HL-60 (cell line): ENCODE measurements at regions not wholly inside any gene's neighbourhood (a gene's known extent, or its start where the extent isn't known, plus 50 kb on each side); places are given as distances from the start of the nearest gene placed in this dataset.
"Not testable (repeated sequence)": the region's sequence is repeated elsewhere in the genome, so short reads cannot be mapped to it uniquely, and the experiment has no call there.

Experiments
- DNase-seq, 2 experiments: peaks; one replicate each; pipeline ENCODE4 v3.0.0-alpha.2; 2010 to 2020; ENCODE audit warnings: low read depth in 1 of 2, low spot score in 1 of 2
- H3K27ac ChIP-seq: fragments of 250-450 bp; sonication (Bioruptor Pico); replicated peaks from 2 replicates; pipeline ENCODE4 v1.5.1; 2020; ENCODE audit warnings: mild to moderate bottlenecking, moderate library complexity
- H3K27me3 ChIP-seq: fragments of 250-450 bp; sonication (Bioruptor Pico); 2 replicates; pipeline ENCODE4 v1.5.1; 2021; ENCODE audit warnings: mild to moderate bottlenecking, moderate library complexity; ENCODE audit not compliant: insufficient read depth, poor library complexity, severe bottlenecking
- H3K4me3 ChIP-seq: replicated peaks from 2 replicates; pipeline ENCODE4 v1.5.1; 2011; ENCODE audit warnings: mild to moderate bottlenecking, control low read depth, low read length; ENCODE audit not compliant: insufficient read depth
- GABPA ChIP-seq: IDR thresholded peaks from 2 replicates; pipeline ENCODE4 v1.6.1; 2012; ENCODE audit warnings: low read depth
- POLR2AphosphoS5 ChIP-seq: IDR thresholded peaks from 2 replicates; pipeline ENCODE4 v1.6.1; 2012; ENCODE audit warnings: low read depth
- SPI1 ChIP-seq: IDR thresholded peaks from 2 replicates; pipeline ENCODE4 v1.6.1; 2012; ENCODE audit warnings: low read depth, mild to moderate bottlenecking, borderline replicate concordance
- TF ChIP-seq, protein P1 (sequence below): IDR thresholded peaks from 2 replicates; pipeline ENCODE4 v1.6.1; 2012; ENCODE audit warnings: low read depth; ENCODE audit not compliant: insufficient replicate concordance
- TF ChIP-seq, protein P2 (sequence below): IDR thresholded peaks from one replicate; pipeline ENCODE4 v1.5.1; 2011; ENCODE audit warnings: low read length, control low read depth, inconsistent platforms; ENCODE audit not compliant: insufficient read depth

DNA sequence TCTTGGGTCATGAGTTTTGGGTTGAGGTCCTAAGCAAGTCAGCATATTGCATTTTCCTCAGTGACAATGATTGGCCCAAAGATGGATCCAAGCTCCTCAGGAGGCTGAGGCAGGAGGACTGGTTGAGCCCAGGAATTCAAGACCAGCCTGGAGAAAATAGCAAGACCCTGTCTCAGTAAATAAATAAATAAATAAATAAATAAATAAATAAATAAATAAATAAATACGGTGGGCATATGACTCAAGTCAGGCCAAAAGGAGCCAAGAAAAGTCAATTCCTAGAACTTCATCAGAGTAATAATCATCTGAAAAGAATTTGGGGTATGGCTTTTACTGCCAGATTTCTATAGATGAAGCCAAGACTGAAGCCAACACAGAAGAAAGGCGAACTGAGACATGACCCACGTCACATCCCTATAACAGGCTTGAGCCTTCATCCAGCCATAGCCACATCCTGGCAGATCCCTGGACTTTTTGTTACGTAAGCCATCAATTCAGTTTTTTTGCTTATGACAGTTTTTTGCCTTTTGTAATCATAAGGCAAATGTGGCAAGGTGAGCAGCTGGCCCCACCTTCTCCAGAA lies 88.5 kb upstream of the NFASC start:
- no peak overlapping the region for H3K27ac ChIP-seq
- H3K27me3 ChIP-seq: peaks cover 3% of the 10 kb centered on the region
- no peak for DNase-seq
- H3K4me3 ChIP-seq: no peak overlapping the region
- TF ChIP-seq, protein P1, sequence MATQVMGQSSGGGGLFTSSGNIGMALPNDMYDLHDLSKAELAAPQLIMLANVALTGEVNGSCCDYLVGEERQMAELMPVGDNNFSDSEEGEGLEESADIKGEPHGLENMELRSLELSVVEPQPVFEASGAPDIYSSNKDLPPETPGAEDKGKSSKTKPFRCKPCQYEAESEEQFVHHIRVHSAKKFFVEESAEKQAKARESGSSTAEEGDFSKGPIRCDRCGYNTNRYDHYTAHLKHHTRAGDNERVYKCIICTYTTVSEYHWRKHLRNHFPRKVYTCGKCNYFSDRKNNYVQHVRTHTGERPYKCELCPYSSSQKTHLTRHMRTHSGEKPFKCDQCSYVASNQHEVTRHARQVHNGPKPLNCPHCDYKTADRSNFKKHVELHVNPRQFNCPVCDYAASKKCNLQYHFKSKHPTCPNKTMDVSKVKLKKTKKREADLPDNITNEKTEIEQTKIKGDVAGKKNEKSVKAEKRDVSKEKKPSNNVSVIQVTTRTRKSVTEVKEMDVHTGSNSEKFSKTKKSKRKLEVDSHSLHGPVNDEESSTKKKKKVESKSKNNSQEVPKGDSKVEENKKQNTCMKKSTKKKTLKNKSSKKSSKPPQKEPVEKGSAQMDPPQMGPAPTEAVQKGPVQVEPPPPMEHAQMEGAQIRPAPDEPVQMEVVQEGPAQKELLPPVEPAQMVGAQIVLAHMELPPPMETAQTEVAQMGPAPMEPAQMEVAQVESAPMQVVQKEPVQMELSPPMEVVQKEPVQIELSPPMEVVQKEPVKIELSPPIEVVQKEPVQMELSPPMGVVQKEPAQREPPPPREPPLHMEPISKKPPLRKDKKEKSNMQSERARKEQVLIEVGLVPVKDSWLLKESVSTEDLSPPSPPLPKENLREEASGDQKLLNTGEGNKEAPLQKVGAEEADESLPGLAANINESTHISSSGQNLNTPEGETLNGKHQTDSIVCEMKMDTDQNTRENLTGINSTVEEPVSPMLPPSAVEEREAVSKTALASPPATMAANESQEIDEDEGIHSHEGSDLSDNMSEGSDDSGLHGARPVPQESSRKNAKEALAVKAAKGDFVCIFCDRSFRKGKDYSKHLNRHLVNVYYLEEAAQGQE: no peak
- TF ChIP-seq POLR2AphosphoS5 (no peak), SPI1 (no peak), GABPA (no peak)
- TF ChIP-seq, protein P2, sequence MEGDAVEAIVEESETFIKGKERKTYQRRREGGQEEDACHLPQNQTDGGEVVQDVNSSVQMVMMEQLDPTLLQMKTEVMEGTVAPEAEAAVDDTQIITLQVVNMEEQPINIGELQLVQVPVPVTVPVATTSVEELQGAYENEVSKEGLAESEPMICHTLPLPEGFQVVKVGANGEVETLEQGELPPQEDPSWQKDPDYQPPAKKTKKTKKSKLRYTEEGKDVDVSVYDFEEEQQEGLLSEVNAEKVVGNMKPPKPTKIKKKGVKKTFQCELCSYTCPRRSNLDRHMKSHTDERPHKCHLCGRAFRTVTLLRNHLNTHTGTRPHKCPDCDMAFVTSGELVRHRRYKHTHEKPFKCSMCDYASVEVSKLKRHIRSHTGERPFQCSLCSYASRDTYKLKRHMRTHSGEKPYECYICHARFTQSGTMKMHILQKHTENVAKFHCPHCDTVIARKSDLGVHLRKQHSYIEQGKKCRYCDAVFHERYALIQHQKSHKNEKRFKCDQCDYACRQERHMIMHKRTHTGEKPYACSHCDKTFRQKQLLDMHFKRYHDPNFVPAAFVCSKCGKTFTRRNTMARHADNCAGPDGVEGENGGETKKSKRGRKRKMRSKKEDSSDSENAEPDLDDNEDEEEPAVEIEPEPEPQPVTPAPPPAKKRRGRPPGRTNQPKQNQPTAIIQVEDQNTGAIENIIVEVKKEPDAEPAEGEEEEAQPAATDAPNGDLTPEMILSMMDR: no peak

DNA sequence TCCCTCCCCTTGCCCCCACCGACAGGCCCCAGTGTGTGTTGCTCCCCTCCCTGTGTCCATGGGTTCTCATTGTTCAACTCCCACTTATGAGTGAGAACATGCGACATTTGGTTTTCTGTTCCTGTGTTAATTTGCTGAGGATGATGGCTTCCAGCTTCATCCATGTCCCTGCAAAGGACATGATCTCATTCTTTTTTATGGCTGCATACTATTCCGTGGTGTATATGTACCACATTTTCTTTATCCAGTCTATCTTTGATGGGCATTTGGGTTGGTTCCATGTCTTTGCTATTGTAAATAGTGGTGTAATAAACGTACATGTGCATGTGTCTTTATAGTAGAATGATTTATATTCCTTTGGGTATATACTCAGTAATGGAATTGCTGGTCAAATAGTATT lies 85.6 kb upstream of the NFASC start:
- H3K4me3 ChIP-seq, H3K27ac ChIP-seq, DNase-seq, H3K27me3 ChIP-seq: not testable (repeated sequence)

DNA sequence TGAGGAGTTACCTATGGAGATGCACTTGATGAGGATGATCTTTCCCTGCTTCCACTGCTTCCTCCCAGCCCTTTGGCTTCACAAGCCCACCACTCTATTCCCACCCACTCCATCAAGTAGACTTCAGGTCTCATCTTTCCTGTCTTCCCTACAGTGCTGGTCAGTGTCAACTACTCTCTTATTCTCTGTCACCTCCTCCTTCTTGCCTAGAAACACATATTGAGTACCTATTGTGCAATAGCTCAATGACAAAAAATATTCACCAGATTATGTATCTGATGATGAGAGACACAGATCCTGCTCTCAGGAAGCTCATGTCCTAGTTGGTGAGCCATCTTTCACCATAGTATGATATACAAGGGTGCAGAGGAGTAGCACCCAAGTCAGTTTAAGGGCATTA lies 82.2 kb upstream of the NFASC start:
- TF ChIP-seq, protein P2: no peak
- no peak for TF ChIP-seq SPI1
- TF ChIP-seq, protein P1: no peak
- no peak for TF ChIP-seq GABPA
- Histone ChIP-seq H3K27ac (no peak overlapping the region), H3K27me3 (no peaks in the 10 kb centered on the region), H3K4me3 (no peak overlapping the region)
- DNase-seq: no peak

DNA sequence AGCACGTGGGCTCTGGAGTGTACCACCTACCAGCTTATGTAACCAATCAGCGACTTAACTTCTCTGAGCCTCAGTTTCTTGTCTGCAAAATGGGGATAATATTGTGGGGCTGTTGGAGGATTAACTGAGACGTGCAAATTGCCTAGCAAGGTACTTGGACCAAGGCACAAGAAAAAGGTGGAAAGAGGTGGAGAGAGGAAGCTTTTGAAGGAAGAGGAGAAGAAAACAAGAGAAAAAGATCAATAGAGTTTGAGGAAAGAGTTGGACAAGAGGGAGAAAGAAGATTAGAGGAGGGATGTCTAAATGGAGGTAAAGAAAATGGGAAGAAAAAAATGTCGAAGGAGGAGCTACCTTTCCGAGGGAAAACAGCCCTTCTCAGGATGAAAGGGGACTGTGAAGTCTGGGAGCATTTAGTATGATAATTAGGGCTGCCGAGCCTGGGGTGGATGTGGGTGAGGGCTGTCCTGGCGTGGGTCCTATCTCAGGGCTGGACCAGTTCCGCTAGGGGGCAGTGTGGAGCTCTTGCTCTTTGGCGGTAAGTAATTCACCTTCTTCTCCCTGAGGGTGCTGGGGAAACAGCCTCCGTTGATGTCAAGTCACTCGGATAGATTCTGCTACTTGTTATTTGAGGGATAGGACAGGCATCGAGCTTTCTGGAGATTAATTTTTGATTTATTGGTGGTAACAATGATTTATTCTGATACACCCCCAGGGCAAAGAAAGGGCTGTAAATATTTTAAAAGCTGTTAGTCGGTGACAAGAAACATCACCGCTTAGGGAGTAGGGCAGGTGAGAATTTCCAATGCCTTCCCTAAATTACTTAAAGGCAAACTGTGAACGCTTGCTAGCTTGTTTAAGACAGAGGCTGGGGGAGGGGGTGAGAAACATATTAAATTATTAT lies 79.0 kb upstream of the NFASC start:
- no peak overlapping the region for H3K4me3 ChIP-seq
- TF ChIP-seq, protein P2: peak; percentile 72
- TF ChIP-seq POLR2AphosphoS5: no peak
- DNase-seq: peak in 1 of 2 experiments; percentile 53
- no peaks in the 10 kb centered on the region for H3K27me3 ChIP-seq
- H3K27ac ChIP-seq: no peak overlapping the region
